ENCODE measurements at regions not wholly inside any gene's neighbourhood (a gene's known extent, or its start where the extent isn't known, plus 50 kb on each side); places are given as distances from the start of the nearest gene placed in this dataset.

GRCh38 chr2:15042801-15043217, 410.3 kb downstream of the LRATD1 start:
- DNase-seq (ENCODE audit: low read depth, low spot score): no peak

GRCh38 chr2:15043336-15044058, 411.0 kb downstream of the LRATD1 start:
- DNase-seq (ENCODE audit: low read depth, low spot score): no peak

GRCh38 chr2:15045054-15045453, 412.5 kb downstream of the LRATD1 start:
- DNase-seq (ENCODE audit: low read depth, low spot score): no peak

GRCh38 chr2:15047184-15047583, 414.7 kb downstream of the LRATD1 start:
- DNase-seq (ENCODE audit: low read depth, low spot score): no peak

GRCh38 chr2:15048000-15048399, 415.5 kb downstream of the LRATD1 start:
- no peak for DNase-seq (ENCODE audit: low read depth, low spot score)

- no peak for DNase-seq (ENCODE audit: low read depth, low spot score)
Measured at GRCh38 chr2:15049096-15049993, 416.8 kb downstream of the LRATD1 start.

- DNase-seq (ENCODE audit: low read depth, low spot score): no peak
Measured at GRCh38 chr2:15050483-15050882, 418.0 kb downstream of the LRATD1 start.

- DNase-seq (ENCODE audit: low read depth, low spot score): no peak
Measured at GRCh38 chr2:15053542-15053941, 421.0 kb downstream of the LRATD1 start.

- DNase-seq (ENCODE audit: low read depth, low spot score): no peak
Measured at GRCh38 chr2:15058015-15058720, 425.7 kb downstream of the LRATD1 start.

- DNase-seq (ENCODE audit: low read depth, low spot score): no peak
Measured at GRCh38 chr2:15058721-15059157, 426.2 kb downstream of the LRATD1 start.

GRCh38 chr2:15059870-15060512, 427.5 kb downstream of the LRATD1 start:
- no peak for DNase-seq (ENCODE audit: low read depth, low spot score)

- DNase-seq (ENCODE audit: low read depth, low spot score): no peak
Measured at GRCh38 chr2:15061268-15061667, 428.8 kb downstream of the LRATD1 start.

- no peak for DNase-seq (ENCODE audit: low read depth, low spot score)
Measured at GRCh38 chr2:15066138-15066537, 433.6 kb downstream of the LRATD1 start.

GRCh38 chr2:15069149-15069548, 436.6 kb downstream of the LRATD1 start:
- DNase-seq (ENCODE audit: low read depth, low spot score): no peak

GRCh38 chr2:15072836-15073235, 440.3 kb downstream of the LRATD1 start:
- no peak for DNase-seq (ENCODE audit: low read depth, low spot score)

- DNase-seq (ENCODE audit: low read depth, low spot score): no peak
Measured at GRCh38 chr2:15073664-15074063, 441.1 kb downstream of the LRATD1 start.

- no peak for DNase-seq (ENCODE audit: low read depth, low spot score)
Measured at GRCh38 chr2:15074319-15074718, 441.8 kb downstream of the LRATD1 start.

GRCh38 chr2:15074751-15075700, 442.5 kb downstream of the LRATD1 start:
- DNase-seq (ENCODE audit: low read depth, low spot score): no peak

GRCh38 chr2:15076668-15077067, 444.2 kb downstream of the LRATD1 start:
- DNase-seq (ENCODE audit: low read depth, low spot score): no peak

- DNase-seq (ENCODE audit: low read depth, low spot score): no peak
Measured at GRCh38 chr2:15081356-15081755, 448.8 kb downstream of the LRATD1 start.

All from iPS DF 19.7 (cell line).